ENCODE measurements at regions not wholly inside any gene's neighbourhood (a gene's known extent, or its start where the extent isn't known, plus 50 kb on each side); places are given as distances from the start of the nearest gene placed in this dataset.

- no peak for TF ChIP-seq Cebpa-rat (IDR thresholded peaks at IDR 0.05)
- Histone ChIP-seq H3K4me3 (no peak overlapping the region), H3K27ac (no peak overlapping the region)
Measured at GRCh38 chr6:40973304-40973703, 65.7 kb downstream of the UNC5CL start.

GRCh38 chr6:40972814-40973213 is 66.2 kb downstream of the UNC5CL start:
- Histone ChIP-seq H3K4me1 (no peaks in the 10 kb centered on the region), H3K27me3 (no peaks in the 10 kb centered on the region), H3K4me2 (no peak overlapping the region), H3K36me3 (no peaks in the 10 kb centered on the region), H3K9ac (no peak overlapping the region), H3K9me3 (replicated peaks in 1 of 11) (peaks cover 0 to 5% (median 0%) of the 10 kb centered on the region in 11 experiments; a peak in 1 of 22 replicates), H4K20me1 (no peaks in the 10 kb centered on the region), H3K4me3 (no peak overlapping the region), H3K27ac (no peak overlapping the region)
- no peak for TF ChIP-seq Cebpa-rat (IDR thresholded peaks at IDR 0.05)

More at GRCh38 chr6:40973304-40973703, 65.7 kb downstream of the UNC5CL start:
- H3K9ac ChIP-seq, result no peak overlapping the region
- no peaks in the 10 kb centered on the region for H3K4me1 ChIP-seq
- no peaks in the 10 kb centered on the region for H3K36me3 ChIP-seq
- no peak overlapping the region for H3K4me2 ChIP-seq
- no peaks in the 10 kb centered on the region for H4K20me1 ChIP-seq
- peaks cover 0 to 5% (median 0%) of the 10 kb centered on the region in 11 experiments; a peak in 1 of 22 replicates for H3K9me3 ChIP-seq (replicated peaks in 1 of 11)
- H3K27me3 ChIP-seq, result no peaks in the 10 kb centered on the region

GRCh38 chr6:40972190-40972589 is 66.8 kb downstream of the UNC5CL start:
- TF ChIP-seq Cebpa-rat (IDR thresholded peaks at IDR 0.05), result no peak
- H3K4me2 ChIP-seq, result no peak overlapping the region

GRCh38 chr6:40968620-40969164 is 70.3 kb downstream of the UNC5CL start:
- Histone ChIP-seq H3K4me1 (no peaks in the 10 kb centered on the region; a peak in 1 of 20 replicates), H3K27me3 (no peaks in the 10 kb centered on the region), H3K4me2 (no peak overlapping the region), H4K20me1 (no peaks in the 10 kb centered on the region), H3K9ac (no peak overlapping the region), H3K9me3 (replicated peaks in 1 of 11) (peaks cover 0 to 5% (median 0%) of the 10 kb centered on the region in 11 experiments; a peak in 1 of 22 replicates), H3K27ac (no peak overlapping the region), H3K4me3 (no peak overlapping the region), H3K36me3 (no peaks in the 10 kb centered on the region)
- TF ChIP-seq Cebpa-rat (IDR thresholded peaks at IDR 0.05), result no peak

More at GRCh38 chr6:40972190-40972589, 66.8 kb downstream of the UNC5CL start:
- Histone ChIP-seq H3K4me3 (no peak overlapping the region), H3K27ac (no peak overlapping the region), H3K36me3 (no peaks in the 10 kb centered on the region), H3K27me3 (no peaks in the 10 kb centered on the region), H3K9ac (no peak overlapping the region), H3K4me1 (no peaks in the 10 kb centered on the region), H4K20me1 (no peaks in the 10 kb centered on the region), H3K9me3 (replicated peaks in 1 of 11) (peaks cover 0 to 5% (median 0%) of the 10 kb centered on the region in 11 experiments; a peak in 1 of 22 replicates)

- H3K9me3 ChIP-seq (replicated peaks in 1 of 11), result no peaks in the 10 kb centered on the region; a peak in 1 of 22 replicates
- no peaks in the 10 kb centered on the region for H3K36me3 ChIP-seq
- peaks cover 9 to 18% (median 13%) of the 10 kb centered on the region in 10 experiments for H3K4me1 ChIP-seq
- H3K4me3 ChIP-seq, result no peak overlapping the region
- no peaks in the 10 kb centered on the region for H3K27me3 ChIP-seq
- TF ChIP-seq Cebpa-rat (IDR thresholded peaks at IDR 0.05), result no peak
- no peak overlapping the region for H3K4me2 ChIP-seq
- H3K9ac ChIP-seq, result no peak overlapping the region
- no peaks in the 10 kb centered on the region for H4K20me1 ChIP-seq
- H3K27ac ChIP-seq, result no peak overlapping the region
Measured at GRCh38 chr6:40966860-40967259, 72.2 kb downstream of the UNC5CL start.

- Histone ChIP-seq H3K4me2 (no peak overlapping the region), H3K27ac (no peak overlapping the region), H3K27me3 (no peaks in the 10 kb centered on the region), H3K4me3 (no peak overlapping the region), H3K9ac (no peak overlapping the region), H3K9me3 (replicated peaks in 1 of 11) (no peaks in the 10 kb centered on the region), H4K20me1 (no peaks in the 10 kb centered on the region), H3K36me3 (no peaks in the 10 kb centered on the region), H3K4me1 (peaks cover 12 to 25% (median 18%) of the 10 kb centered on the region in 10 experiments)
- no peak for TF ChIP-seq Cebpa-rat (IDR thresholded peaks at IDR 0.05)
Measured at GRCh38 chr6:40965046-40965445, 74.0 kb downstream of the UNC5CL start.

GRCh38 chr6:40963019-40963418 is 76.0 kb downstream of the UNC5CL start:
- no peak overlapping the region for H3K9ac ChIP-seq
- H3K4me2 ChIP-seq, result peak overlapping the region in 7 of 11 experiments; percentile 45 to 78 (median 64); a peak in 14 of 22 replicates
- H3K27me3 ChIP-seq, result no peaks in the 10 kb centered on the region
- H3K4me3 ChIP-seq, result no peak overlapping the region
- H3K27ac ChIP-seq, result peak overlapping the region in 5 of 11 experiments; percentile 30 to 70 (median 60); a peak in 7 of 22 replicates
- peaks cover 12 to 25% (median 18%) of the 10 kb centered on the region in 10 experiments for H3K4me1 ChIP-seq
- H3K9me3 ChIP-seq (replicated peaks in 1 of 11), result no peaks in the 10 kb centered on the region
- no peaks in the 10 kb centered on the region for H4K20me1 ChIP-seq
- no peak for TF ChIP-seq Cebpa-rat (IDR thresholded peaks at IDR 0.05)
- H3K36me3 ChIP-seq, result no peaks in the 10 kb centered on the region

- Histone ChIP-seq H3K4me2 (peak overlapping the region; percentile 18 to 78 (median 57)), H3K4me3 (no peak overlapping the region), H3K27me3 (no peaks in the 10 kb centered on the region), H3K36me3 (no peaks in the 10 kb centered on the region), H4K20me1 (no peaks in the 10 kb centered on the region), H3K9me3 (replicated peaks in 1 of 11) (no peaks in the 10 kb centered on the region), H3K27ac (peak overlapping the region in 8 of 11 experiments; percentile 38 to 70 (median 59); a peak in 17 of 22 replicates), H3K4me1 (peaks cover 12 to 25% (median 18%) of the 10 kb centered on the region in 10 experiments), H3K9ac (peak overlapping the region in 2 of 11 experiments; percentile 18 to 29; a peak in 2 of 22 replicates)
- no peak for TF ChIP-seq Cebpa-rat (IDR thresholded peaks at IDR 0.05)
Measured at GRCh38 chr6:40962241-40962640, 76.8 kb downstream of the UNC5CL start.

GRCh38 chr6:40961831-40962230 is 77.2 kb downstream of the UNC5CL start:
- no peak overlapping the region for H3K4me3 ChIP-seq
- H3K4me2 ChIP-seq, result peak overlapping the region; percentile 18 to 78 (median 57)
- H3K9me3 ChIP-seq (replicated peaks in 1 of 11), result no peaks in the 10 kb centered on the region
- no peaks in the 10 kb centered on the region for H3K27me3 ChIP-seq
- TF ChIP-seq Cebpa-rat (IDR thresholded peaks at IDR 0.05), result no peak
- H3K4me1 ChIP-seq, result peaks cover 12 to 25% (median 18%) of the 10 kb centered on the region in 10 experiments
- no peaks in the 10 kb centered on the region for H4K20me1 ChIP-seq
- no peaks in the 10 kb centered on the region for H3K36me3 ChIP-seq
- H3K9ac ChIP-seq, result peak overlapping the region in 1 of 11 experiments; percentile 29; a peak in 1 of 22 replicates
- peak overlapping the region in 8 of 11 experiments; percentile 38 to 70 (median 59); a peak in 17 of 22 replicates for H3K27ac ChIP-seq

All from BLaER1 treated with 17β-estradiol and CSF1 and Interleukin-3, amounts not matched to agents 10 nM and 100 nM (cell line).